ENCODE measurements at regions not wholly inside any gene's neighbourhood (a gene's known extent, or its start where the extent isn't known, plus 50 kb on each side); places are given as distances from the start of the nearest gene placed in this dataset.
"Not testable (repeated sequence)": the region's sequence is repeated elsewhere in the genome, so short reads cannot be mapped to it uniquely, and the experiment has no call there.

GRCh38 chr10:8614054-8614565, 559.6 kb downstream of the GATA3 start:
- no peak for DNase-seq (ENCODE audit: low spot score)

- no peak for DNase-seq (ENCODE audit: low spot score)
These were observed 560.6 kb downstream of the GATA3 start for GRCh38 chr10:8615118-8615517.

- no peak for DNase-seq (ENCODE audit: low spot score)
These were observed 561.7 kb downstream of the GATA3 start for GRCh38 chr10:8616166-8616565.

GRCh38 chr10:8617792-8618191, 563.3 kb downstream of the GATA3 start:
- DNase-seq (ENCODE audit: low spot score), result no peak

- no peak for DNase-seq (ENCODE audit: low spot score)
These were observed 564.3 kb downstream of the GATA3 start for GRCh38 chr10:8618834-8619233.

GRCh38 chr10:8628351-8628750, 573.9 kb downstream of the GATA3 start:
- no peak for DNase-seq (ENCODE audit: low spot score)

- no peak for DNase-seq (ENCODE audit: low spot score)
These were observed 579.4 kb downstream of the GATA3 start for GRCh38 chr10:8633909-8634308.

- no peak for DNase-seq (ENCODE audit: low spot score)
These were observed 581.9 kb downstream of the GATA3 start for GRCh38 chr10:8636371-8636770.

GRCh38 chr10:8637640-8638039, 583.2 kb downstream of the GATA3 start:
- DNase-seq (ENCODE audit: low spot score), result no peak

GRCh38 chr10:8638088-8638672, 583.7 kb downstream of the GATA3 start:
- DNase-seq (ENCODE audit: low spot score), result no peak

- no peak for DNase-seq (ENCODE audit: low spot score)
These were observed 585.1 kb downstream of the GATA3 start for GRCh38 chr10:8639486-8640185.

- DNase-seq (ENCODE audit: low spot score), result no peak
These were observed 585.8 kb downstream of the GATA3 start for GRCh38 chr10:8640301-8640700.

- no peak for DNase-seq (ENCODE audit: low spot score)
These were observed 586.4 kb downstream of the GATA3 start for GRCh38 chr10:8640878-8641277.

GRCh38 chr10:8656261-8656660, 601.8 kb downstream of the GATA3 start:
- no peak for DNase-seq (ENCODE audit: low spot score)

GRCh38 chr10:8659982-8660381, 605.5 kb downstream of the GATA3 start:
- DNase-seq (ENCODE audit: low spot score), result no peak

GRCh38 chr10:8661886-8662285, 607.4 kb downstream of the GATA3 start:
- DNase-seq (ENCODE audit: low spot score), result no peak

GRCh38 chr10:8663131-8663530, 608.6 kb downstream of the GATA3 start:
- DNase-seq (ENCODE audit: low spot score), result no peak

- no peak for DNase-seq (ENCODE audit: low spot score)
These were observed 610.8 kb downstream of the GATA3 start for GRCh38 chr10:8665322-8665721.

GRCh38 chr10:8670461-8670860, 616.0 kb downstream of the GATA3 start:
- no peak for DNase-seq (ENCODE audit: low spot score)

GRCh38 chr10:8674230-8674629, 619.7 kb downstream of the GATA3 start:
- no peak for DNase-seq (ENCODE audit: low spot score)

GRCh38 chr10:8677642-8678041, 623.2 kb downstream of the GATA3 start:
- DNase-seq (ENCODE audit: low spot score), result no peak

GRCh38 chr10:8684916-8685315, 630.4 kb downstream of the GATA3 start:
- not testable (repeated sequence) for DNase-seq (ENCODE audit: low spot score)

GRCh38 chr10:8688881-8689280, 634.4 kb downstream of the GATA3 start:
- DNase-seq (ENCODE audit: low spot score), result no peak

GRCh38 chr10:8691498-8692017, 637.1 kb downstream of the GATA3 start:
- DNase-seq (ENCODE audit: low spot score), result no peak
